ENCODE measurements at regions not wholly inside any gene's neighbourhood (a gene's known extent, or its start where the extent isn't known, plus 50 kb on each side); places are given as distances from the start of the nearest gene placed in this dataset.
"Not testable (repeated sequence)": the region's sequence is repeated elsewhere in the genome, so short reads cannot be mapped to it uniquely, and the experiment has no call there.

GRCh38 chr16:26717826-26718225 lies 348.9 kb upstream of the C16orf82 start:
- intact Hi-C loops (cut with DNase I): no loop called here
- Histone ChIP-seq H3K4me1 (no peaks in the 10 kb centered on the region), H3K36me3 (no peaks in the 10 kb centered on the region), H3K4me3 (no peak overlapping the region), H3K27ac (no peak overlapping the region), H3K9me3 (no peaks in the 10 kb centered on the region), H3K27me3 (no peaks in the 10 kb centered on the region), H3K9ac (ENCODE audit: low read depth in 2 of 2, low read length in 2 of 2) (no peak overlapping the region)
- TF ChIP-seq, protein P1, sequence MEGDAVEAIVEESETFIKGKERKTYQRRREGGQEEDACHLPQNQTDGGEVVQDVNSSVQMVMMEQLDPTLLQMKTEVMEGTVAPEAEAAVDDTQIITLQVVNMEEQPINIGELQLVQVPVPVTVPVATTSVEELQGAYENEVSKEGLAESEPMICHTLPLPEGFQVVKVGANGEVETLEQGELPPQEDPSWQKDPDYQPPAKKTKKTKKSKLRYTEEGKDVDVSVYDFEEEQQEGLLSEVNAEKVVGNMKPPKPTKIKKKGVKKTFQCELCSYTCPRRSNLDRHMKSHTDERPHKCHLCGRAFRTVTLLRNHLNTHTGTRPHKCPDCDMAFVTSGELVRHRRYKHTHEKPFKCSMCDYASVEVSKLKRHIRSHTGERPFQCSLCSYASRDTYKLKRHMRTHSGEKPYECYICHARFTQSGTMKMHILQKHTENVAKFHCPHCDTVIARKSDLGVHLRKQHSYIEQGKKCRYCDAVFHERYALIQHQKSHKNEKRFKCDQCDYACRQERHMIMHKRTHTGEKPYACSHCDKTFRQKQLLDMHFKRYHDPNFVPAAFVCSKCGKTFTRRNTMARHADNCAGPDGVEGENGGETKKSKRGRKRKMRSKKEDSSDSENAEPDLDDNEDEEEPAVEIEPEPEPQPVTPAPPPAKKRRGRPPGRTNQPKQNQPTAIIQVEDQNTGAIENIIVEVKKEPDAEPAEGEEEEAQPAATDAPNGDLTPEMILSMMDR (IDR thresholded peaks at IDR 0.05): no peak
- DNase-seq: no peak

- no peaks in the 10 kb centered on the region for H3K36me3 ChIP-seq
- TF ChIP-seq, protein P1 (IDR thresholded peaks at IDR 0.05): no peak
- no peak overlapping the region for H3K4me3 ChIP-seq
- H3K27ac ChIP-seq: no peak overlapping the region
- H3K27me3 ChIP-seq: no peaks in the 10 kb centered on the region
- intact Hi-C loops (cut with DNase I): no loop called here
- no peaks in the 10 kb centered on the region for H3K4me1 ChIP-seq
- H3K9ac ChIP-seq (ENCODE audit: low read depth in 2 of 2, low read length in 2 of 2): no peak overlapping the region
- DNase-seq: no peak
- no peaks in the 10 kb centered on the region for H3K9me3 ChIP-seq
These were observed 345.4 kb upstream of the C16orf82 start for GRCh38 chr16:26721290-26721689.

- H3K9ac ChIP-seq (ENCODE audit: low read depth in 2 of 2, low read length in 2 of 2); H3K9me3 ChIP-seq; H3K27ac ChIP-seq; H3K4me1 ChIP-seq; H3K36me3 ChIP-seq; H3K4me3 ChIP-seq; intact Hi-C loops (cut with DNase I); H3K27me3 ChIP-seq; DNase-seq: not testable (repeated sequence)
These were observed 344.8 kb upstream of the C16orf82 start for GRCh38 chr16:26721957-26722356.

GRCh38 chr16:26724189-26724588 lies 342.5 kb upstream of the C16orf82 start:
- intact Hi-C loops (cut with DNase I): no loop called here
- Histone ChIP-seq H3K27me3 (no peaks in the 10 kb centered on the region), H3K27ac (no peak overlapping the region), H3K4me1 (no peaks in the 10 kb centered on the region), H3K4me3 (no peak overlapping the region), H3K36me3 (no peaks in the 10 kb centered on the region), H3K9me3 (no peaks in the 10 kb centered on the region), H3K9ac (ENCODE audit: low read depth in 2 of 2, low read length in 2 of 2) (no peak overlapping the region)
- TF ChIP-seq, protein P1 (IDR thresholded peaks at IDR 0.05): no peak
- no peak for DNase-seq

DNA sequence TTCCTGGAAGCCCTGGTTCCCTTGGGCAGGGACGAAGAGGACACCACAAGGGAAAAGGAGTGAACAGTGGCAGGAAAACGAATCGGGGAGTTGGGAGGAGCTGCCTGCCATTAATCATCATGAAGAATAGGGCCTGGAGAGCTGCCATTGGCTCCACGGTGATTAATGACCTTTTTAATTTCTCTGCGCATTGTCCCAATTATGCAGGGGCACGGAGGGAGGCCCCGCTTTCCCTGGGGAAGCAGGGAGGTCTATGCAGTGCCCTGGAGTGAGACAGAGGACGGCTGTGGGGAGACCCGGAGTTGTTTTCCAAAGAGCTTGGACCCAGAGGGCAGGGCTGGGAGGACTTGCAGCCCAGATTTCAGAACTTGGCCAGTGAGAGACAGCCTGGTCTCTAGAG lies 338.9 kb upstream of the C16orf82 start:
- H3K9me3 ChIP-seq: no peaks in the 10 kb centered on the region
- intact Hi-C loops (cut with DNase I): no loop called here
- DNase-seq: no peak
- H3K36me3 ChIP-seq: no peaks in the 10 kb centered on the region
- H3K27ac ChIP-seq: no peak overlapping the region
- H3K9ac ChIP-seq (ENCODE audit: low read depth in 2 of 2, low read length in 2 of 2): no peak overlapping the region
- H3K4me3 ChIP-seq: no peak overlapping the region
- no peaks in the 10 kb centered on the region for H3K27me3 ChIP-seq
- TF ChIP-seq, protein P1 (IDR thresholded peaks at IDR 0.05): no peak
- H3K4me1 ChIP-seq: no peaks in the 10 kb centered on the region

DNA sequence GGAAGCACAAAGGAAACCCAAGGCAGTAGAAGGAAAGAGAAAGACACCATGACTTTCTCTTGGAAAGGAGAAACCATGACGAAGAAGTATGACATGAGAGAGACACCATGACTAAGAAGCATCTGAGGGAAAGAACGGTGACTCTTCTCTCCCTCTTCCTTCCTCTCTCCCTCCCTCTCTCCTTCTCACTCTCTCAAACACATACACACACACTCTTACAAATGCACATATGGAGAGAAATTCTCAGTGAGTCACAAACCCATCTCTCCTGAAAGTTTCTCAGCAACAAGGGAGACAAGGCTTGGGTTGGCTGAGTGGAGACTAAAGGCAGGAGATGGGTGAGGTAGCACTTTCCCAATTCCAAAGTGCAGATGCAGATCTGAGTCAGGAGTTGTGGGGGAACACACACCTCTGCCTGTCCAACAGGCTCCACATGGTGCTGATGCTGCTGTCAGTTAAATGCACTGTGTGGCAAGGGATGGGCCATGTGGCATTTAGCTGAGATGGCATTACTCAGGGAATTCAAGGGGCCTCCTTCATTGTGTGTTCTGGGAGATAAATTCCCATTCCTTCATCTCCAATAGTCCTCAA lies 336.7 kb upstream of the C16orf82 start:
- intact Hi-C loops (cut with DNase I): no loop called here
- DNase-seq: no peak
- Histone ChIP-seq H3K4me3 (no peak overlapping the region), H3K36me3 (no peaks in the 10 kb centered on the region), H3K9me3 (no peaks in the 10 kb centered on the region), H3K4me1 (no peaks in the 10 kb centered on the region), H3K9ac (ENCODE audit: low read depth in 2 of 2, low read length in 2 of 2) (no peak overlapping the region), H3K27ac (no peak overlapping the region), H3K27me3 (no peaks in the 10 kb centered on the region)
- TF ChIP-seq, protein P1 (IDR thresholded peaks at IDR 0.05): no peak
